HFFc6 (cell line): ENCODE measurements at regions not wholly inside any gene's neighbourhood (a gene's known extent, or its start where the extent isn't known, plus 50 kb on each side); places are given as distances from the start of the nearest gene placed in this dataset.
A peak's percentile ranks its signal among the peaks of the same experiment; 100 is the strongest.

ENCODE experiments used
- DNase-seq: peaks from one replicate; pipeline ENCODE4 v3.0.0-alpha.2; 2018
- H3K27ac Mint-ChIP-seq: 2 replicates; pipeline ENCODE4 v1.8.0; 2020; ENCODE audit warnings: mild to moderate bottlenecking, mixed read lengths
- H3K27me3 Mint-ChIP-seq: 2 replicates; pipeline ENCODE4 v1.8.0; 2021; ENCODE audit warnings: mild to moderate bottlenecking, moderate library complexity, mixed read lengths; ENCODE audit not compliant: insufficient read depth
- H3K36me3 Mint-ChIP-seq: 2 replicates; pipeline ENCODE4 v1.8.0; 2021; ENCODE audit warnings: low read depth, mixed read lengths
- H3K4me1 Mint-ChIP-seq: 2 replicates; pipeline ENCODE4 v1.8.0; 2020; ENCODE audit warnings: low read depth, mixed read lengths
- H3K4me3 Mint-ChIP-seq: 2 replicates; pipeline ENCODE4 v1.8.0; 2020; ENCODE audit warnings: mild to moderate bottlenecking, moderate library complexity, mixed read lengths
- H3K9me3 Mint-ChIP-seq: 2 replicates; pipeline ENCODE4 v1.8.0; 2020; ENCODE audit warnings: mild to moderate bottlenecking, mixed read lengths
- TF ChIP-seq, protein P1 (sequence below): fragments of 200-600 bp; sonication (generic); IDR thresholded peaks from 2 replicates; pipeline ENCODE4 v1.5.0; 2021; ENCODE audit warnings: antibody characterized with exemption, mild to moderate bottlenecking

- H3K27ac Mint-ChIP-seq = peak overlapping the region; percentile 73
- no peaks in the 10 kb centered on the region for H3K9me3 Mint-ChIP-seq
- TF ChIP-seq, protein P1, sequence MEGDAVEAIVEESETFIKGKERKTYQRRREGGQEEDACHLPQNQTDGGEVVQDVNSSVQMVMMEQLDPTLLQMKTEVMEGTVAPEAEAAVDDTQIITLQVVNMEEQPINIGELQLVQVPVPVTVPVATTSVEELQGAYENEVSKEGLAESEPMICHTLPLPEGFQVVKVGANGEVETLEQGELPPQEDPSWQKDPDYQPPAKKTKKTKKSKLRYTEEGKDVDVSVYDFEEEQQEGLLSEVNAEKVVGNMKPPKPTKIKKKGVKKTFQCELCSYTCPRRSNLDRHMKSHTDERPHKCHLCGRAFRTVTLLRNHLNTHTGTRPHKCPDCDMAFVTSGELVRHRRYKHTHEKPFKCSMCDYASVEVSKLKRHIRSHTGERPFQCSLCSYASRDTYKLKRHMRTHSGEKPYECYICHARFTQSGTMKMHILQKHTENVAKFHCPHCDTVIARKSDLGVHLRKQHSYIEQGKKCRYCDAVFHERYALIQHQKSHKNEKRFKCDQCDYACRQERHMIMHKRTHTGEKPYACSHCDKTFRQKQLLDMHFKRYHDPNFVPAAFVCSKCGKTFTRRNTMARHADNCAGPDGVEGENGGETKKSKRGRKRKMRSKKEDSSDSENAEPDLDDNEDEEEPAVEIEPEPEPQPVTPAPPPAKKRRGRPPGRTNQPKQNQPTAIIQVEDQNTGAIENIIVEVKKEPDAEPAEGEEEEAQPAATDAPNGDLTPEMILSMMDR = peak; percentile 88
- DNase-seq = peak; percentile 72
- peak overlapping the region; percentile 69 for H3K4me3 Mint-ChIP-seq
- peaks cover 70% of the 10 kb centered on the region for H3K4me1 Mint-ChIP-seq
- no peaks in the 10 kb centered on the region; the same call in 1 of the 2 replicates for H3K27me3 Mint-ChIP-seq
- peaks cover 7% of the 10 kb centered on the region for H3K36me3 Mint-ChIP-seq
These were observed 123.3 kb upstream of the RND3 start for GRCh38 chr2:150610670-150611279.

- peaks cover 7% of the 10 kb centered on the region for H3K36me3 Mint-ChIP-seq
- DNase-seq = peak; percentile 91
- H3K9me3 Mint-ChIP-seq = no peaks in the 10 kb centered on the region
- peaks cover 70% of the 10 kb centered on the region for H3K4me1 Mint-ChIP-seq
- peak overlapping the region; percentile 73 for H3K27ac Mint-ChIP-seq
- TF ChIP-seq, protein P1 = no peak
- no peaks in the 10 kb centered on the region; the same call in 1 of the 2 replicates for H3K27me3 Mint-ChIP-seq
- H3K4me3 Mint-ChIP-seq = peak overlapping the region; percentile 69
These were observed 122.5 kb upstream of the RND3 start for GRCh38 chr2:150609831-150610582.

DNA sequence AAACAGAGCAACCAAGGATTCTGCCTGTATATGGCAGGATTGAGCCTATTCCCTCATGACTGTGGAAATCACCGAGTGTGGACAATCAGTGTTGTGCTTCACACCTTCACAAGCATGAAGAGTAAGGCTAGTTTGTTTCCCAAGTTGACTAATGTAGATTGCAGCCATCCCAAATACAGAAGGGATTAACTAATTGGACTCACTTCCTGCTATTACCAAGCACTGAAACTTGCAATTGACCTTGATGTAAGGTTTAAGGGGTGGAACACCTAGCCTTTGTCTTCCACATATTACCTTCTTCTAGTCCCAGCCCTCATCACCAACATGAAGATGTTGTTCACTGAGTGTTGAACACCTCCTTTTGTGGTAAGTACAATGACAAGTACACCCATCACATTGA is 120.9 kb upstream of the RND3 start:
- TF ChIP-seq, protein P1 = no peak
- peaks cover 16% of the 10 kb centered on the region for H3K36me3 Mint-ChIP-seq
- peaks cover 3% of the 10 kb centered on the region; the same call in 1 of the 2 replicates for H3K9me3 Mint-ChIP-seq
- H3K27ac Mint-ChIP-seq = peak overlapping the region; percentile 73
- H3K27me3 Mint-ChIP-seq = no peaks in the 10 kb centered on the region; the same call in 1 of the 2 replicates
- H3K4me1 Mint-ChIP-seq = peaks cover 60% of the 10 kb centered on the region
- peak overlapping the region; percentile 14; the same call in 1 of the 2 replicates for H3K4me3 Mint-ChIP-seq
- no peak for DNase-seq

DNA sequence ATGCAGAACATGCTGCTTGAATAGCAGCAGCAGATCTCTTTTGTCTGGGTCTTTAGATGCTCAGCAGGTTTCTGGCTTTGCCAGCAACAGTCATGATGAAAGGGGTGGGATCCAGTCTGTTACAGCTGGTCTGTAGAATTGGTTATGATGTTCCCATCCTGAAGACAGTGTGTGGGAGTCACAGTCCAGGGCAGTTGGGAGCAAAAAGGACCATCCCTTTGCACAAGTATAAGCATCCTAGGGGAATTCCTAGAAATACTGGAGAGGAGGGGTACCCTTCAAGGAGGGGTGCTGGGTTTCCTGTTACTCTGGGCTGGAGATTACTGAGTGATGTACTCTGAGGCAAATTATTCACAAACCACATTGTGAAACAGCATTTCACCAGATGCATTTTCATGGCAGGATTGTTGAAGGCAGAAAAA is 119.9 kb upstream of the RND3 start:
- H3K9me3 Mint-ChIP-seq = peaks cover 3% of the 10 kb centered on the region; the same call in 1 of the 2 replicates
- no peak overlapping the region for H3K4me3 Mint-ChIP-seq
- peak overlapping the region; percentile 69 for H3K27ac Mint-ChIP-seq
- peaks cover 50% of the 10 kb centered on the region for H3K4me1 Mint-ChIP-seq
- no peaks in the 10 kb centered on the region for H3K27me3 Mint-ChIP-seq
- DNase-seq = no peak
- H3K36me3 Mint-ChIP-seq = peaks cover 16% of the 10 kb centered on the region
- TF ChIP-seq, protein P1 = no peak

- Mint-ChIP-seq H3K27me3 (no peaks in the 10 kb centered on the region), H3K4me3 (peak overlapping the region; percentile 26; the same call in 1 of the 2 replicates), H3K27ac (peak overlapping the region; percentile 71), H3K9me3 (peaks cover 3% of the 10 kb centered on the region; the same call in 1 of the 2 replicates), H3K4me1 (peaks cover 55% of the 10 kb centered on the region), H3K36me3 (peaks cover 16% of the 10 kb centered on the region)
- DNase-seq = no peak
- TF ChIP-seq, protein P1 = no peak
These were observed 119.1 kb upstream of the RND3 start for GRCh38 chr2:150606380-150607060.
